ENCODE measurements at regions not wholly inside any gene's neighbourhood (a gene's known extent, or its start where the extent isn't known, plus 50 kb on each side); places are given as distances from the start of the nearest gene placed in this dataset.

GRCh38 chr4:32662803-32663202 lies 1942.6 kb downstream of the PCDH7 start:
- no peaks in the 10 kb centered on the region for H3K9me3 ChIP-seq
- intact Hi-C loops (cut with DNase I; ENCODE audit: low total_unique reads) (no loop called here), in situ Hi-C loops (cut with MboI; ENCODE audit: low sequenced_read_pairs in 4 of 4) (no loop called here)
- H3K4me1 ChIP-seq: no peaks in the 10 kb centered on the region
- no peak overlapping the region for H3K4me3 ChIP-seq
- DNase-seq (no peak), ATAC-seq (no peak)
- H3K36me3 ChIP-seq: no peaks in the 10 kb centered on the region
- H3K27me3 ChIP-seq: no peaks in the 10 kb centered on the region
- no peak overlapping the region for H3K27ac ChIP-seq
- TF ChIP-seq POLR2A (IDR thresholded peaks at IDR 0.05) (no peak), CTCF (IDR thresholded peaks at IDR 0.05 in 4 of 5, conservative IDR thresholded peaks at IDR 0.05 in 1 of 5) (no peak)

GRCh38 chr4:32672359-32672758 lies 1952.2 kb downstream of the PCDH7 start:
- H3K27me3 ChIP-seq: no peaks in the 10 kb centered on the region
- in situ Hi-C loops (cut with MboI; ENCODE audit: low sequenced_read_pairs in 4 of 4): no loop called here
- TF ChIP-seq CTCF (IDR thresholded peaks at IDR 0.05 in 4 of 5, conservative IDR thresholded peaks at IDR 0.05 in 1 of 5): no peak
- no peak for TF ChIP-seq POLR2A (IDR thresholded peaks at IDR 0.05)
- no peak overlapping the region for H3K4me3 ChIP-seq
- intact Hi-C loops (cut with DNase I; ENCODE audit: low total_unique reads): no loop called here
- no peaks in the 10 kb centered on the region for H3K4me1 ChIP-seq
- no peaks in the 10 kb centered on the region for H3K36me3 ChIP-seq
- no peak for DNase-seq
- no peak for ATAC-seq
- H3K9me3 ChIP-seq: no peaks in the 10 kb centered on the region
- no peak overlapping the region for H3K27ac ChIP-seq

GRCh38 chr4:32680946-32681345 lies 1960.8 kb downstream of the PCDH7 start:
- TF ChIP-seq POLR2A (IDR thresholded peaks at IDR 0.05): no peak
- TF ChIP-seq CTCF (IDR thresholded peaks at IDR 0.05 in 4 of 5, conservative IDR thresholded peaks at IDR 0.05 in 1 of 5): no peak
- Histone ChIP-seq H3K9me3 (no peaks in the 10 kb centered on the region), H3K4me3 (no peak overlapping the region), H3K4me1 (no peaks in the 10 kb centered on the region), H3K27ac (no peak overlapping the region), H3K27me3 (no peaks in the 10 kb centered on the region), H3K36me3 (no peaks in the 10 kb centered on the region)
- ATAC-seq (no peak), DNase-seq (no peak)
- intact Hi-C loops (cut with DNase I; ENCODE audit: low total_unique reads) (no loop called here), in situ Hi-C loops (cut with MboI; ENCODE audit: low sequenced_read_pairs in 4 of 4) (no loop called here)

GRCh38 chr4:32684160-32684559 lies 1964.0 kb downstream of the PCDH7 start:
- Histone ChIP-seq H3K27ac (no peak overlapping the region), H3K4me3 (no peak overlapping the region), H3K9me3 (no peaks in the 10 kb centered on the region), H3K36me3 (no peaks in the 10 kb centered on the region), H3K4me1 (no peaks in the 10 kb centered on the region), H3K27me3 (no peaks in the 10 kb centered on the region)
- no peak for TF ChIP-seq POLR2A (IDR thresholded peaks at IDR 0.05)
- no peak for TF ChIP-seq CTCF (IDR thresholded peaks at IDR 0.05 in 4 of 5, conservative IDR thresholded peaks at IDR 0.05 in 1 of 5)
- ATAC-seq (no peak), DNase-seq (no peak)
- in situ Hi-C loops (cut with MboI; ENCODE audit: low sequenced_read_pairs in 4 of 4) (no loop called here), intact Hi-C loops (cut with DNase I; ENCODE audit: low total_unique reads) (no loop called here)

GRCh38 chr4:32686123-32686522 lies 1966.0 kb downstream of the PCDH7 start:
- no peak overlapping the region for H3K4me3 ChIP-seq
- H3K4me1 ChIP-seq: no peaks in the 10 kb centered on the region
- intact Hi-C loops (cut with DNase I; ENCODE audit: low total_unique reads) (no loop called here), in situ Hi-C loops (cut with MboI; ENCODE audit: low sequenced_read_pairs in 4 of 4) (no loop called here)
- no peak for TF ChIP-seq CTCF (IDR thresholded peaks at IDR 0.05 in 4 of 5, conservative IDR thresholded peaks at IDR 0.05 in 1 of 5)
- TF ChIP-seq POLR2A (IDR thresholded peaks at IDR 0.05): no peak
- H3K27me3 ChIP-seq: no peaks in the 10 kb centered on the region
- H3K9me3 ChIP-seq: no peaks in the 10 kb centered on the region
- H3K27ac ChIP-seq: no peak overlapping the region
- H3K36me3 ChIP-seq: no peaks in the 10 kb centered on the region
- no peak for DNase-seq
- ATAC-seq: no peak
